SJSA1 (cell line): ENCODE measurements at regions not wholly inside any gene's neighbourhood (a gene's known extent, or its start where the extent isn't known, plus 50 kb on each side); places are given as distances from the start of the nearest gene placed in this dataset.

Experiments
- DNase-seq, 2 experiments: peaks; one replicate each; pipeline ENCODE4 v3.0.0-alpha.2; 2015 to 2020; ENCODE audit warnings: low spot score in 2 of 2, low read depth in 1 of 2
- H3K27ac ChIP-seq: fragments of 250-450 bp; sonication (Bioruptor Pico); 2 replicates; pipeline ENCODE4 v1.5.1; 2020; ENCODE audit warnings: mild to moderate bottlenecking, moderate library complexity
- H3K27me3 ChIP-seq: fragments of 250-450 bp; sonication (Bioruptor Pico); replicated peaks from 2 replicates; pipeline ENCODE4 v1.5.1; 2020; ENCODE audit warnings: mild to moderate bottlenecking, moderate library complexity
- H3K36me3 ChIP-seq: fragments of 250-450 bp; sonication (Bioruptor Pico); 2 replicates; pipeline ENCODE4 v1.5.1; 2020; ENCODE audit warnings: mild to moderate bottlenecking
- H3K4me1 ChIP-seq: fragments of 250-450 bp; sonication (Bioruptor Pico); replicated peaks from 2 replicates; pipeline ENCODE4 v1.6.1; 2021; ENCODE audit warnings: mild to moderate bottlenecking
- H3K4me3 ChIP-seq: fragments of 250-450 bp; sonication (Bioruptor Pico); 2 replicates; pipeline ENCODE4 v1.5.1; 2020; ENCODE audit warnings: mild to moderate bottlenecking
- H3K9me3 ChIP-seq: fragments of 250-450 bp; sonication (Bioruptor Pico); replicated peaks from 2 replicates; pipeline ENCODE4 v1.5.1; 2020; ENCODE audit warnings: mild to moderate bottlenecking

- Histone ChIP-seq H3K9me3 (no peaks in the 10 kb centered on the region), H3K36me3 (no peaks in the 10 kb centered on the region), H3K27ac (no peak overlapping the region), H3K27me3 (no peaks in the 10 kb centered on the region), H3K4me1 (no peaks in the 10 kb centered on the region), H3K4me3 (no peak overlapping the region)
- DNase-seq: no peak
Observed at GRCh38 chr13:48181482-48182145, 51.4 kb upstream of the ITM2B start.

GRCh38 chr13:48178126-48178525, 54.9 kb upstream of the ITM2B start:
- H3K36me3 ChIP-seq: no peaks in the 10 kb centered on the region
- no peak for DNase-seq
- H3K9me3 ChIP-seq: no peaks in the 10 kb centered on the region
- no peaks in the 10 kb centered on the region for H3K27me3 ChIP-seq
- no peaks in the 10 kb centered on the region for H3K4me1 ChIP-seq
- no peak overlapping the region for H3K27ac ChIP-seq
- no peak overlapping the region for H3K4me3 ChIP-seq

- Histone ChIP-seq H3K27me3 (no peaks in the 10 kb centered on the region), H3K9me3 (no peaks in the 10 kb centered on the region)
- no peak for DNase-seq
Observed at GRCh38 chr13:48176781-48177180, 56.2 kb upstream of the ITM2B start.

GRCh38 chr13:48175185-48175584, 57.8 kb upstream of the ITM2B start:
- H3K4me3 ChIP-seq: no peak overlapping the region
- no peaks in the 10 kb centered on the region for H3K36me3 ChIP-seq
- no peak for DNase-seq
- H3K4me1 ChIP-seq: no peaks in the 10 kb centered on the region
- H3K27ac ChIP-seq: no peak overlapping the region
- H3K27me3 ChIP-seq: no peaks in the 10 kb centered on the region
- H3K9me3 ChIP-seq: no peaks in the 10 kb centered on the region

More at GRCh38 chr13:48176781-48177180, 56.2 kb upstream of the ITM2B start:
- H3K4me1 ChIP-seq: no peaks in the 10 kb centered on the region
- no peak overlapping the region for H3K4me3 ChIP-seq
- H3K27ac ChIP-seq: no peak overlapping the region
- no peaks in the 10 kb centered on the region for H3K36me3 ChIP-seq

GRCh38 chr13:48167866-48168265, 65.1 kb upstream of the ITM2B start:
- Histone ChIP-seq H3K27me3 (no peaks in the 10 kb centered on the region), H3K9me3 (no peaks in the 10 kb centered on the region), H3K27ac (no peak overlapping the region), H3K4me3 (no peak overlapping the region), H3K36me3 (no peaks in the 10 kb centered on the region), H3K4me1 (no peaks in the 10 kb centered on the region)
- no peak for DNase-seq

GRCh38 chr13:48165727-48166126, 67.3 kb upstream of the ITM2B start:
- DNase-seq: no peak
- no peaks in the 10 kb centered on the region for H3K9me3 ChIP-seq
- H3K27me3 ChIP-seq: no peaks in the 10 kb centered on the region
- peaks cover 6% of the 10 kb centered on the region for H3K4me1 ChIP-seq
- H3K4me3 ChIP-seq: no peak overlapping the region
- H3K36me3 ChIP-seq: no peaks in the 10 kb centered on the region
- no peak overlapping the region for H3K27ac ChIP-seq

GRCh38 chr13:48165063-48165462, 67.9 kb upstream of the ITM2B start:
- Histone ChIP-seq H3K27me3 (no peaks in the 10 kb centered on the region), H3K4me3 (no peak overlapping the region), H3K9me3 (no peaks in the 10 kb centered on the region), H3K27ac (no peak overlapping the region), H3K36me3 (no peaks in the 10 kb centered on the region), H3K4me1 (peaks cover 12% of the 10 kb centered on the region)
- DNase-seq: no peak

GRCh38 chr13:48163061-48163460, 68.2 kb upstream of the MED4 start:
- H3K36me3 ChIP-seq: no peaks in the 10 kb centered on the region
- no peaks in the 10 kb centered on the region for H3K9me3 ChIP-seq
- H3K4me3 ChIP-seq: no peak overlapping the region
- H3K4me1 ChIP-seq: peaks cover 23% of the 10 kb centered on the region
- H3K27ac ChIP-seq: no peak overlapping the region
- DNase-seq: no peak
- no peaks in the 10 kb centered on the region for H3K27me3 ChIP-seq

- Histone ChIP-seq H3K27me3 (no peaks in the 10 kb centered on the region), H3K9me3 (no peaks in the 10 kb centered on the region), H3K4me1 (peaks cover 23% of the 10 kb centered on the region), H3K4me3 (no peak overlapping the region), H3K36me3 (no peaks in the 10 kb centered on the region), H3K27ac (no peak overlapping the region)
- no peak for DNase-seq
Observed at GRCh38 chr13:48162217-48162616, 67.3 kb upstream of the MED4 start.

- H3K9me3 ChIP-seq: no peaks in the 10 kb centered on the region
- no peaks in the 10 kb centered on the region for H3K36me3 ChIP-seq
- no peaks in the 10 kb centered on the region for H3K27me3 ChIP-seq
- H3K27ac ChIP-seq: no peak overlapping the region
- DNase-seq: no peak
- no peak overlapping the region for H3K4me3 ChIP-seq
- peaks cover 23% of the 10 kb centered on the region for H3K4me1 ChIP-seq
Observed at GRCh38 chr13:48161530-48162179, 66.8 kb upstream of the MED4 start.

GRCh38 chr13:48160606-48161278, 65.8 kb upstream of the MED4 start:
- H3K4me1 ChIP-seq: peaks cover 31% of the 10 kb centered on the region
- no peaks in the 10 kb centered on the region for H3K9me3 ChIP-seq
- no peak overlapping the region for H3K4me3 ChIP-seq
- H3K36me3 ChIP-seq: no peaks in the 10 kb centered on the region
- peak in 1 of 2 experiments; percentile 33 for DNase-seq
- peak overlapping the region; percentile 64 for H3K27ac ChIP-seq
- no peaks in the 10 kb centered on the region for H3K27me3 ChIP-seq

GRCh38 chr13:48159826-48160225, 64.9 kb upstream of the MED4 start:
- DNase-seq: peak in 1 of 2 experiments; percentile 43
- Histone ChIP-seq H3K27ac (no peak overlapping the region; the same call in 1 of the 2 replicates), H3K4me1 (peaks cover 33% of the 10 kb centered on the region)

GRCh38 chr13:48159401-48159800, 64.5 kb upstream of the MED4 start:
- Histone ChIP-seq H3K36me3 (no peaks in the 10 kb centered on the region), H3K4me1 (peaks cover 33% of the 10 kb centered on the region), H3K9me3 (no peaks in the 10 kb centered on the region), H3K4me3 (no peak overlapping the region), H3K27me3 (no peaks in the 10 kb centered on the region), H3K27ac (no peak overlapping the region; the same call in 1 of the 2 replicates)
- DNase-seq: peak in 1 of 2 experiments; percentile 38

More at GRCh38 chr13:48159826-48160225, 64.9 kb upstream of the MED4 start:
- Histone ChIP-seq H3K9me3 (no peaks in the 10 kb centered on the region), H3K4me3 (no peak overlapping the region), H3K27me3 (no peaks in the 10 kb centered on the region), H3K36me3 (no peaks in the 10 kb centered on the region)

- H3K4me1 ChIP-seq: peaks cover 33% of the 10 kb centered on the region
- no peak overlapping the region for H3K4me3 ChIP-seq
- H3K27ac ChIP-seq: no peak overlapping the region
- no peak for DNase-seq
- no peaks in the 10 kb centered on the region for H3K36me3 ChIP-seq
- H3K27me3 ChIP-seq: no peaks in the 10 kb centered on the region
- H3K9me3 ChIP-seq: no peaks in the 10 kb centered on the region
Observed at GRCh38 chr13:48158915-48159314, 64.0 kb upstream of the MED4 start.
